AG09309 (cell line): ENCODE measurements at regions not wholly inside any gene's neighbourhood (a gene's known extent, or its start where the extent isn't known, plus 50 kb on each side); places are given as distances from the start of the nearest gene placed in this dataset.

ENCODE experiments used
- DNase-seq: peaks from one replicate; pipeline ENCODE4 v3.0.0-alpha.2; 2010; ENCODE audit warnings: low read depth
- H3K4me3 ChIP-seq: 2 replicates; pipeline ENCODE4 v1.5.1; 2011; ENCODE audit warnings: mild to moderate bottlenecking, low read depth, low read length, moderate library complexity; ENCODE audit not compliant: control insufficient read depth
- TF ChIP-seq, protein P1 (sequence below): IDR thresholded peaks from 2 replicates; pipeline ENCODE4 v1.5.1; 2011; ENCODE audit warnings: mild to moderate bottlenecking, low read depth, low read length, inconsistent platforms; ENCODE audit not compliant: insufficient read depth, control insufficient read depth; ENCODE audit errors: missing control alignments

DNA sequence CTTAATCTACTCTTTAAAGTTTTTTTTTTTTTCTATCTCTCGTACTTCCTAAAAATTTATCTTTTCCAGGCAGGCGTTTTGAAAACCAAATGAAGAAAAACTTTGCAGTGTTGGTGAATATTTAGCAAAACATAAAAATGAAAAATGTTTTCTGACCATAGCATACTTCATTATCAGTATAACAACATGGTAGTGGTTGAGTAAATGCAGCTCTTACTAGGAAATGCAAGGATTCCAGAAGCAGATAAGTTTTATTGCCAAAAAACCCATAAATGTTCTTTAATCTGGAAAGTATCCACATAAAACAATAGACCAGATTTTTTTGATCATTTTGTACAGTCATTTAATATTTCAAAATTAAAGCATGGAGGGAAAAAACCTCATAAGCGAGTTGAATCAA is 136.9 kb upstream of the GUCY1A1 start:
- H3K4me3 ChIP-seq, result no peak overlapping the region
- TF ChIP-seq, protein P1, sequence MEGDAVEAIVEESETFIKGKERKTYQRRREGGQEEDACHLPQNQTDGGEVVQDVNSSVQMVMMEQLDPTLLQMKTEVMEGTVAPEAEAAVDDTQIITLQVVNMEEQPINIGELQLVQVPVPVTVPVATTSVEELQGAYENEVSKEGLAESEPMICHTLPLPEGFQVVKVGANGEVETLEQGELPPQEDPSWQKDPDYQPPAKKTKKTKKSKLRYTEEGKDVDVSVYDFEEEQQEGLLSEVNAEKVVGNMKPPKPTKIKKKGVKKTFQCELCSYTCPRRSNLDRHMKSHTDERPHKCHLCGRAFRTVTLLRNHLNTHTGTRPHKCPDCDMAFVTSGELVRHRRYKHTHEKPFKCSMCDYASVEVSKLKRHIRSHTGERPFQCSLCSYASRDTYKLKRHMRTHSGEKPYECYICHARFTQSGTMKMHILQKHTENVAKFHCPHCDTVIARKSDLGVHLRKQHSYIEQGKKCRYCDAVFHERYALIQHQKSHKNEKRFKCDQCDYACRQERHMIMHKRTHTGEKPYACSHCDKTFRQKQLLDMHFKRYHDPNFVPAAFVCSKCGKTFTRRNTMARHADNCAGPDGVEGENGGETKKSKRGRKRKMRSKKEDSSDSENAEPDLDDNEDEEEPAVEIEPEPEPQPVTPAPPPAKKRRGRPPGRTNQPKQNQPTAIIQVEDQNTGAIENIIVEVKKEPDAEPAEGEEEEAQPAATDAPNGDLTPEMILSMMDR, result no peak
- DNase-seq, result no peak

DNA sequence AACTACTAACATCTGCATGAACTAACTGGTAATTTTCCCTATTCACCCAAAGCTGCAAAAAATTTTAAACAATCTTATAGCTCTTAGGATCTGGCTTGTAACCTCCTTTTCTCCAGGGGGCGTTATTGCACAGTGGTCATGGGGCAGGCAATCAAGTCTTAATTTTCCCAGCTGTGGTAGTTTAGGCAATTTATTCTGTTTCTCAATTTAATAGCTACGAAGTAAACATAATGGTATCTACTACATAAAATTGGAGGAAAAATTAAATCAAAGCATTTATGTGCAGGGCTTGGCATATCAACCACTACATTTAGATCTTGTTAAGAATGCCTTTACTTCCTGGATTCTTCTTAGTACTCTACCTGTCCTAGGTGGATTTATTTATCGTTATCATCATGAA is 137.4 kb upstream of the GUCY1A1 start:
- no peak for DNase-seq
- TF ChIP-seq, protein P1, result peak; percentile 53
- H3K4me3 ChIP-seq, result no peak overlapping the region

DNA sequence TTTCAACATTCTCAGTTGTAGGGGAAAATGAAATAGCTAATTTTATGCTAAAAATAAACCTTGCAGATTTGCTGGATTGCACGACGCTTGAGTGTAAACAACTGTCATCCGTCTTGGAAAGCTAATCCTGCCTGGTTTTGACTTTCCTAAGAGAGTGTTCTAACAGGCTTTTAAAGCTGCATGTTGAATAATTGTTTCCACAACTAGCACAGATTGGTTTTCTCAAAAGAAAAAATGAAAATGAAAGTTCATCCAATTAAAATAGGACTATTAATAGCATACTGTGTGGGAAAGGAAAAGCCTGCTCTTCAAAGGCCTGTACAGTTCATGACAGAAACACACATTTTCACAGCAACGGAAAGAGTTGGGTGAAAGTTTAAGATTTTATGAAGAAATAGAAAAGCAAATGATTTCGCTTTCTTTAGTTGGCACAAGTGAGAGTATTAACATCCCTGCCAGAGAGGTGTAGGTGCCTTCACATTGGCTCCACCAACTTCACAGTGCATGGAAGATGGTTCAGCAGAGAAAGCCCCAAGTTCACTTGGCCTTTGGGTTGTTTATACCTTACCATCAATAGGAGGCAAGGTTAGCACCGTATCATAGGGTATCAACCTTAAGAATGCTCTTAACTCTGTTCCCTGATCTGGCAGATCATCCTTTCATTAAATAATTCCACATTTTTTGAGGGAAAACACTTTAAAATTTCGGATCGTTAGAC is 140.0 kb upstream of the GUCY1A1 start:
- no peak for DNase-seq
- H3K4me3 ChIP-seq, result no peak overlapping the region
- TF ChIP-seq, protein P1, result no peak

DNA sequence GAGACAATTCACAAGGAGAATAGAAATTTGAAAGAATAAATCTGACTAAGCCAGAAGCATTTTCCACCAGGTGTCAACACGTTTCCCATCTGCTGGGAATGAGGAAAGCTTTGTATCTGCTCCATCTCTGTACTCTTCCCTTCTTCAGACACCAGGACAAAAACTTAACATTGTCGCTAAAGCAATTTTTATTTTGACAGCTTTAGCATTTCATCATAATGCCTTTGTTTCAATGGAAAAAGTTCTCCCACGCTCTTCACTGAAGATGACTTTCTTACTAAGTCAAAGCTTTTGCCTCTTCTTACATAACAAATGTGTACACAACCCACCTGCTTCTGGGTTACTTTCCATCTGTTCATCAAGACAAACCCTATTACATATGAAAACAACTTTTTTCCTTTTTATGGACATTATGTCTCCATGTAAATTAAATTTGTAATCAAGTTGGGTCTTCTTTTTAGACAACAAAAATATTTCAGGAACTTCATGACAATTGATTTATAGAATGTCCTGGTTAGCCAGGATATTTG is 141.7 kb upstream of the GUCY1A1 start:
- TF ChIP-seq, protein P1, result no peak
- no peak overlapping the region for H3K4me3 ChIP-seq

DNA sequence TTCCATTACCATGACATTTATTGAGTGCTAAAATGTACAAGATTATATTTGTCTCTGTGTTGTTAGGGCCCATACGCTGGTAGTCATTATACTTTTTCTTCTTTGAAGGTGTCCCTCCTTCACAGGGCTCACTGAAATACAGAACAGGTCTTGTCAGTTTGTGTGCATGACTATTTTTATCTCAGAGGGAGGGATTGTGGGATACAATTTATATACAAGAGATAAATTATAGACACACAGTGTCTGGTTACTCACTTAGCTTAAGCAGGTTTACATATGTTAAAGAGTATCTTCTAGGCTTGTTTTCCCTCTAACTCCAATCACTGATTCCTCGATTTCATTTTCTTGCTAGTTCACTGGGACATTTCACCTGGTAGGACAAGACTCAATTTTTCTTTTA is 143.3 kb upstream of the GUCY1A1 start:
- TF ChIP-seq, protein P1, result no peak
- H3K4me3 ChIP-seq, result no peak overlapping the region
- DNase-seq, result no peak

More for the DNA sequence above, 141.7 kb upstream of the GUCY1A1 start:
- no peak for DNase-seq

DNA sequence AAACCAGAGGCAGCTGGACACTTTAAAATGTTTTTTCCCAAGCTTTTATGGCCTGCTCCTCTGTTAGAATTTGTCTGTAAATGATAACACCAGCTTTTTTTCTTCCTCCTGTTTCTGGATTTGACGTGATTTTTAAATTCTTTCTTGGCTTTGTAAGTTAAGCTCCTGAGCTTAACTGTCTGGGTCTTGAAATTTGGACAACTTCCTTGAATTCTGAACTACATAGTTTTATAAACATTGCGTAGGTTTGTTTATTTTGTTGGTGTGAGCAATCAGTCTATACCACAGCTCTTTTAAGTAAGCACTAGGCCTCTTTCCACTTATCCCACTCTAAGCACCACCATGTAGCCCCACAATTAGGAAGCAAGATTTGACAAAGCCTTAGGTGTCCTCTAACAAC is 144.4 kb upstream of the GUCY1A1 start:
- TF ChIP-seq, protein P1, result no peak
- no peak overlapping the region for H3K4me3 ChIP-seq
- no peak for DNase-seq
